Stimulated activated naive CD4-positive, alpha-beta T cell treated with Interleukin-2 at 50 U/mL for 16 hours (primary cell): ENCODE measurements at regions not wholly inside any gene's neighbourhood (a gene's known extent, or its start where the extent isn't known, plus 50 kb on each side); places are given as distances from the start of the nearest gene placed in this dataset.

Experiments used
- DNase-seq: peaks from one replicate; lab custom pipeline; 2025; lab: John Stamatoyannopoulos, UW

DNA sequence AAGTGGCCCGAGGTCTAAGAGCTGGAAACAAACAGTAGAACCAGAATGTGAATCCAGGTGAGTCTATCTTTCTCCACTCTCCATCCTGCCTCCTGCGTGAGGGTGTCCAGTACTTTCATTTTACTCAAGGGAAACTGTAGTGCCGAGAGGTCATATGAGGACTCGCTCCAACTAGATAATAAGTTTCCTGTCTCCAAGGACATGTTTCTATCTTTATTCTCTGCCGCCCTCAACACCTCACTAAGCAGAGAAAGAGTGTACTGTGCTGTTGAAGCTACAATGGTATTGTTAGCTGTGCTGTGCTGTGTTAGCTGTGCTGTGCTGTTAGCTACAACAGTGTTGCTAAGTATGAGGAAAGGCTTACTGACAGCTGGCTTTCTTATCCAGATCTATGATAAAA, 137.9 kb upstream of the COL8A1 start:
- DNase-seq, result no peak

- DNase-seq, result no peak
These were observed 138.9 kb upstream of the COL8A1 start for GRCh38 chr3:99499235-99500158.

DNA sequence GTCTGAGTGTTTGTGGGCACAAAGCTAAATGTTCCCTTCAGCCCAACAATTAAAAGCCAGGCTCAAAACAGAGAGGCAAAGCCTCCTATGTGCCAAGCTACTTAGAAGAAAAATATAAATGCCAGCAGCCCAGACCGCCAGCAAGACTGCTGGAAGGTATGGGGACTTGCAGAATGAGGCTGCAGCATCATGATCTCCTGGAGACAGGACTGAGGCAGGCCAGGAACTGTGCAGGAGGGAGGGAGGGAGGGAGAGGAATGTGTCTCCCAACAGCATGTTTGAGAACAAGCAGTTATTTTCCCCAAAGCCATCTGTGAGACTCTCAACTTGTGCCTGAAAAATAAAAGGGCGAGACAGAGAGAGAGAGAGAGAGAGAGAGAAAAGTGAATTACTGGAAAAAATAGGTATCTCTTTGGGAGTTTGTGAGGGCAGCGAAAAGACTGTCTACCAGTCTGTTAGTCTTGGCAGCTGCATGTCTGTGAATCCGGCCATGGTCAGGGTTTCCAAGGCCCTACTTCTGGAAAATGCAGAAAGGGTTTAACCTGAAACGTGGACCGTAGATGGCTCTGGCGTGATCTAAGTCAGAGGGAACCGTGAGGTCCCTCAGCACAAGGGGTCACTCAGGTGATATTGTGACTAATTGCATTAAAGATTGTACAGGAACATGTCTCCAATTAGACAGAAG, 139.7 kb upstream of the COL8A1 start:
- no peak for DNase-seq

DNA sequence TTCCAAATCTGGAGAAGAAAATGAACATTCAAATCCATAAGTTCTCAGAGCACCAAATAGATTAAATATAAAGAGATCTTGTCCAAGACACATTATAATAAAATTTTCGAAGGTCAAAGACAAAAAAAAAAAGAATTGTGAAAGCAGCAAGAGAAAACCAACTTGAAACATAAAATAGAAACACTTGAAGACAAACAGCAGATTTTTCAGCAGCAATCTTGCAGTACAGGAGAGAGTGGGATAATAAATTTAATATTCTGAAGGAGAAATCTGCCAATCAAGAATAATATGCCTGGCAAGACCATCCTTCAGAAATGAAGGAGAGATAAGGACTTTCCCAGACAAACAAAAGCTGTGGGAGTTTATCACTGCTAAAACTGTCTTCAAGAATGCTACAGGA, 150.5 kb upstream of the COL8A1 start:
- no peak for DNase-seq

DNA sequence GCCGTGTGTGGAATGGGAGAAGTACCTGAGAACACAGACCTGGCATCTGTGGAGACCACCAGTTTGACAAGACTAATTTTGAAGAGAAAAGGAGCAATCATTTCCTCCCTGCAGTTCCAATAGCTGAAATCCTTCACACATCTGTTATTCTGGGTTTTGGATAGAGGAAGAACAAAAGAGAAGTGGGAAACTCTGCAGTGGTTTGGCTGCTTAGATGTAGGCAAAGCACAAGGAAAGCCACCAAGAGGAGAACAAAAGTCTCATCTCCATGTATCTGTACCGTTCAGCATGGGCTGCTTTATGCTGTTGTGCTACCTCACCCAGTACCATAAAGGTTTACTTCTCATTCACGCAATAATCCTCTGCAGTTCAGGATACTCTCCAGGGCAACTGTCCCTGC, 153.1 kb upstream of the COL8A1 start:
- no peak for DNase-seq

DNA sequence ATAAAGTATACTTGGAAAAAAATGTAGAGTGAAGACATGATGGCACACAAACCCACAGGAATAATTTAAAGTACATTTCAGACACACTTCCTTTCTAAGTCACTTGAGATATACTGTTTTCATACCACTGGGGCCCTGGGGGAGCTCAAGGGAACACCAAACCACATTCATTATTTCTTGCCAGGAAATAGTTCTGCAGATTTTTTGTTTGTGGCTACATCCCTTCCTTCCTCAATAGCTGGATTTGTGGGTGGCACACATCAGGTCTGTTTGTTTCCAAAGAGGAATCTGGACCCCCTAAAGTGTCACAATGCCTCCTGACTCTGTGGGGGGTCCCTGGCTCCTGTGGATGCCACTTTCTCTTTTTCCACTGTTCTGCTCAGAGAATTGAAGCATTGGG, 153.5 kb upstream of the COL8A1 start:
- DNase-seq, result no peak

DNA sequence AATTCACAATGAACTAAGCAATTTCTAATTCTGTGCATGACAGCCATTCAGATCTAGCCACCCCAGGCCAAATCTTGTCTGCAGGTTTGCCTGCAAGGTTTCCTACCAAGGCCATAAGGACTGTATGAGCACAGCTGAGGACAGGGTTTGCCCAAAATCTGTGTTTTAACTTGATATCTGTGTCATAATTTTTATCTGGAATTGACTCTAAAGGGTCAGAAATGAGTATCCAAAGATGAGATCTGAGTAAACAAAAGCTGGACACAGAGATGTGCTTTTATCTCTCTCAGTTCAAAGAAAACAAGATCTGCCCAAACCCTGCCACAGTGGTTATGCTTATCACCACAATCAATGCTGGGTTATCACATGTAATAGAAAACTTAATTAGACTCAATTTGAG, 154.6 kb upstream of the COL8A1 start:
- no peak for DNase-seq

DNA sequence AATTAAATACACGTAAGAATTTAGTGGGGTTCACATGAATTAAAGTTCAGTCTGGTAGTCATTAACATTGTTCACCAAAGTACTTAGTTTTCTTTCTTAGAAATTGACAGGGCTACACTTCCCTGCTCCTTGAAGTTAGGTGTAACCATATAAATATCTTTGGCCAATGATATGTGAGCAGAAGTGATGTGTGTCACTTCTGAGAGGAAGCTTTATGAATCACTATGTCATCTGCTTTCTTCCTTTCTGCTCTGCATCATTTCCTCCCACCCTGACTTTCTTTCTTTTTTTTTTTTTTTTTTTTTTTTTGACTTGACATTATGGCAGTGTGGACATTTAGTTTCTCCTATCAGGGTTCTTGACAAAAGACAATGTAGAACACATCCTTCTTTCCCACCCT, 156.2 kb upstream of the COL8A1 start:
- DNase-seq, result no peak

DNA sequence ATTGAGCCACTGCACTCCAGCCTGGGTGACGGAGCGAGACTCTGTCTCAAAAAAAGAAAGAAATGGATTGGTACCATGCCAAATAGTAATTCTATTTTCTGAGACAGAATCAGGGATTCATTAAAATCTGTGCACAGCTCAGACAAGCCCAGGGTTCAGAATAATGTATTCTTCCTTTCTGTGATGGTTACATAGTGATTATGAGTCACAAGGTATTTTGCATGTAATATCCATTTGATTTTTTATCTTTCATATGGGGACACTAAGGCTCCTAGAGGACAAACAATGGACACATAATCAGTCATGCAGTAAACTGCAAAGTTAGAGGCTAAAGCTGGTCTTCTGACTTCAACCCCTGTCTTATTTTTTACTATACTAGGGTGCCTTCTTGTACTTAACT, 156.8 kb upstream of the COL8A1 start:
- no peak for DNase-seq

- DNase-seq, result no peak
These were observed 158.6 kb upstream of the COL8A1 start for GRCh38 chr3:99479768-99480167.

GRCh38 chr3:99477650-99478049, 160.7 kb upstream of the COL8A1 start:
- DNase-seq, result no peak

- DNase-seq, result no peak
These were observed 163.2 kb upstream of the COL8A1 start for GRCh38 chr3:99475229-99475628.

DNA sequence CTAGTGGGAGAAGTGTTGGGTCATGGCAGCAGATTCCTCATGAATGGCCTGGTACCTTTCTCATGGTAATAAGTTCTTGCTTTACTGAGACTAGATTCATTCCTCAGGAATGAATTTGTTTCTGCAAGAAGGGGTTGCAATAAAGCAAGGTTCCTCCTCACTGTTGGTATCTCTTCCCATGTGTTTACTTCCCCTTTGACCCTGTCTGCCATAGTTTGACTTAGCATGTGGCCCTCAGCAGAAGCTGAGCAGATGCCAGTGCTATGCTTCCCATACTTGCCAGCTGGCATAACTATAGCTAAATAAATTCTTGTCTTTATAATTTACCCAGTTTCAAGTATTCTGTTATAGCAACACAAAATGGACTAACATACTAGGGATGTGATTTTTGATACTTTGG, 163.6 kb upstream of the COL8A1 start:
- DNase-seq, result no peak

DNA sequence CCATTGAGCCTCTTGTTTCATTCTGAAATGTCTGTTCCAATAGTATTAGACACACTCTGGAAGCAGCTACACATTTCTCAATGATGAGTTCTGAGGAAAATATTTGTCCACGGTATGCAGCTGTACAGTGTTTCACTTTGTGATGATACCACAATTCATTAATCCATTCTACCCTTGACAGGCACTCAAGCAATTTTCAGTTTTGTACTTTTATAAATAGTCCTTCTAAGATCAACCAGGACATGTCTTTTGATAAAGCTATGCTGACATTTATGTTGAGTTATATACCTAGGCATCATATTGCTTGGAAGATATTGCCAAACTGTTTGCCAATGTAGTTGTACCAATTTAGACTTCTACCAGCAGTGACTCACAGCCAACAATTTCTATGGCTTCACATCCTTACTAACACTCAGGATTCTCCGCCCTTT, 165.1 kb upstream of the COL8A1 start:
- no peak for DNase-seq

DNA sequence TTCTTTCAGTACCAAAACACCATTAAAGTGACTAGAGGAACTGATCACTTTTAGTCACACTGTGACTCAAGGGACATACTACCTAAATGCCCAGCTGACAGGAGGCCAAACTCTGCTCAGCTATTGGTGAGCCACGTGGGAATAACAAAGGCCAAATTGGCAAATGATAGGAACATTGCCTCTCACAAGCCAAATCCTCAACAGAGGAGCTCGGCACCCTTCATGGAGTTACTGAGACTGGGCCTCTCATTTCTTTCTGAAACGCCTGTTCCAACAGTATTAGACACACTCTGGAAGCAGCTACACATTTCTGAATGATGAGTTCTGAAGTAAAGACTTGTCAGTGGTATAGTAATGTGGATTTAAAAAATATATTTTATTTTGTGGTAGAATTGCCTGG, 166.0 kb upstream of the COL8A1 start:
- DNase-seq, result no peak

DNA sequence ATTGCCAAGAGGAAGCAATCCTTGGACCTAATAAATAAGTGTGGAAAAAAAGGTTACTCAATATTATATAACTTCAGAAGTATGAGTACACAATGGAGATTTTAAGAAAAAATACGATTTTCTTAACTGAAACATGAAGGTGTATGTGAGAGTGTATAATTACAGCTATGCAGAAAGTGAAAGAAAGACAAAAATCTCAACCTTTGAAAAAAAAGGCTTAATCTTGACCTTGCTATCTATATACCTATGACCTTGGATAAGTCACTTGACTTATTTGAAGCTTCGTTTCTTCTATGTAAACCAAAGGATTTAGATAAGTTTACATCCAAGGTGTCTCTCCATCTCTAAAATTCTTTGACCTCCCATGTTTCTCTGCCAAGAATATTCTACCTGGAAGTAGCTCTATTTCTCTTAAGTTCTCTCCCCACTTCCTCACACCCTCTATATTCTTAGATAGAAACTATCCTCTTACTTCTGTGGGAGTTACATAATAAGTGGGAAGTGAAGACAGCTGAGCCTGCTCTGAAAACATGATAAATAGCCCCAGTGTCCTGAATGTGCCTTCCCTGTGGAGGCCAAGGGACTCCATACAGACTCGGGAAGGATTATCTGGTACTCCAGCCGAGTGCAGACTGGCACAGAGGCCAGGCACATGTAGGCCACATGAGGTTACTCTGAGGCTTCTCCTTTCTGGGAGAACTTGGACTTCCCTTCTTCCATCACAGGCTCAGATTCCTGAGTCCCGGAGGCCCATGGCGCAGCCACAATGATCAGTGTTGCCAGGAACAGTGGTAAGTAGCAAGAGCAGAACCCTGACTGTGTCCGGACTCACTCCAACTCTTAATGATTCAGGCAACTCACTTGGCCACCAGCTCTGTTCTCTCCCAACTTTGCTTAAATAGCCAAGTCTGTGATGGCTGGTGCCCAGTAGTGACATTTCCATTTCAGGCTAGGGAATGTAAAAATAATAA, 166.8 kb upstream of the COL8A1 start:
- no peak for DNase-seq

GRCh38 chr3:99470841-99471240, 167.6 kb upstream of the COL8A1 start:
- no peak for DNase-seq

DNA sequence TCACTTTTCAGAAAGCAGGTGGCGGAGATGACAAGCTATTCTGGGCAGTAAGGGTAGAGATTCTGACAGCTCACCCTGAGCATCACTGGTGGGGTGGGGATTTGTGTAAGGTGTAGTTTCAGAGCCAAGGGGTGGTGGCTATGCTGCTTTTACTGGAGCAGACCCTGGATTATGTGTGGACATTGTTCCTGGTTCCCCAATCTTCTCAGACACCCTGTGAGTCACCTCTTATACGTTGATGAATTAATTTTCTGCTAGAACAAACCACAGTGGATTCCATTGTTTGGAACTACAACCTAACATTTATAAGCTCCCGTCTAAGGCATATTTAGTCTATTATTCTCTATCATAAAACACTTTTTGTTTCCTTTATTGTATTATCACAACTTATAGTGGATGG, 169.5 kb upstream of the COL8A1 start:
- no peak for DNase-seq

GRCh38 chr3:99467420-99467819, 171.0 kb upstream of the COL8A1 start:
- no peak for DNase-seq

DNA sequence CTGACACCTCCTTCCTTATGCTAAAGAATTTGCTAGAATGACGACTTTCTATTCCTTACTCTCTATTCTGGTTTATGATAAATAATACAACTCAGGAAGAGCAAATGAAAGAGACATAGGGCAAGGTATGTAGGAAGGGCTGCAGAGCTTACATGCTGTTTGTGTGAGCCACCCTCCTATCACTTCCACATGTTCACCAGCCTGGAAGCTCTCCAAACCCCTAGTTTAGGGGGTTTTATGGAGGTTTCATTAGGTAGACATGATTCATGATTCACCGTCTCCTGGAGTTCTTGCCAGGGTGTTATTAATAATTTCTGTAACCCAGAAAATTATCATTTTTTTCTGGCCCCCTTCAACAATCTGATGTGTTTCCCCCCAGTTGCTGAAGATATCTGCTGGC, 172.1 kb upstream of the COL8A1 start:
- no peak for DNase-seq

- DNase-seq, result no peak
These were observed 180.4 kb upstream of the COL8A1 start for GRCh38 chr3:99458013-99458412.

DNA sequence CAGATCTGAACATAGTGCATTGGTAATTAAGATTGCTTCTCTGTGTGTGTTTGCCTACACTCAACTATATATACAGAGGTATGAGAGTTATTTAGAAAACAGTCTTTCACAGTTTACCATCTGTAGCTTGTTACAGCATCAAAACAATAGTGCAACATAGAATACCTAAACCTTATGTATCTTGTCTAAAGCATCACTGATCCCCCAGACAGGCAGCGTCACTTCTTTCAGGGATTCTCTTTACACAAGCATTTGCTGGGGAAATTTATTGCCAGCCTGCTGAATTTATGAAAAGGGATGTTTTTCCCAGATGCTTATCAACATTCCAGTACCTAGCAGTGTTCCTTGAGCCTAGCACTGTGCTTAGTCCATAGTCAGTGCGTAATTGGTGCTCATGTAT, 195.8 kb upstream of the COL8A1 start:
- DNase-seq, result no peak
